ENCODE measurements at regions not wholly inside any gene's neighbourhood (a gene's known extent, or its start where the extent isn't known, plus 50 kb on each side); places are given as distances from the start of the nearest gene placed in this dataset.
A peak's percentile ranks its signal among the peaks of the same experiment; 100 is the strongest.

DNA sequence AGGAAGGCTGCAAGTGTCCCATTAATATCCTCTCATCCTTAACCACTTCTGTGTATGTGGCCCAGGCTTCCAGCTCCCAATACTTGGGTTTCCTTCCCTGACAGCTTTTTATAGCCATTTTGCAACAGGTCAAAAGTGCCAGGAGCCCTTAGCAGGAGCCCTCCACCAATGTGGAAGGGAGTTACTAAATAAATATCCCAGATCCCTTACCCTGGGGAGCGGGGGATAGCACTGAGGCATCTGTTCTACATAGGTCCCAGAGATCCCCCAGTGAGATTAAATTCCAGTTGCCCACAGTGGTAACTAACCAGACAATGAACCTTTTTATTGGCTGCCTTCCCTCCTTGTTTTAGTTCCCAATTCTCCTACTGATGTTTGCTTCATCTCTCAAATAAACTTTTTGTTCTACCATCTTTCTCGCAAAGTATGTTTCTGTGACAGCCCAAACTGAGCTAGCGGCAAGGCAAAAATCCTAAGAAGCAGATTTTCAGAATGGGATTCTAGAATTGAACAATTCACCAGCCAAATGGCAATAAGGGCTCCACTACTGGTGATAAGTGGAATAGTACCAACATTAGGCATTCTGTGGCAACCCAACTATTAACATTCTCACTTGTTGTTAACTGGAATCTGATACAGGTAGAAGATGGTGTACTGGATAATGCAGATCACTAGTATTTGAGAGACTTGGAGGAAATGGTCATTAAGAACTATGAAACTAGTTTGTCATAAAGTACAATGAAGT lies 83.9 kb upstream of the MAPRE2 start:
- no peak overlapping the region for H3K27ac ChIP-seq

DNA sequence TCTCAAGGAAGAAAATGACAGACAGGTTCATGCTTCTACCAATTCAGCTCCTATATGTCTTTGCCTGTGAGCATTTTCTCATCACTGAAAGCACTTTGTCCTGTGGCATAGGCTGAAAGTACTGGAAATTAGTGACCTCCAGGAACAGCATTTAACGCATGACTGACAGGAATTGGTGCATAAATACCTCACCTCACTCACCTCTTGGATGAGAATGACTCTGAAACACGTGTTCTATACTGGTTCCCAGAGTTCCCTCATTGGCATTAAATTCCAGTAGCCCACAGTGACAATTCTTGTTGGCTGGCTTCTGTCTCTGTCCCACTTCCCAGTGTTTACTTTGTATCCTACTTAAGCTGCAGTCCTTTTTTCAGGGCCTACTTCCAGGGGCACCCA lies 83.4 kb upstream of the MAPRE2 start:
- H3K27ac ChIP-seq: no peak overlapping the region
- TF ChIP-seq, protein P1, sequence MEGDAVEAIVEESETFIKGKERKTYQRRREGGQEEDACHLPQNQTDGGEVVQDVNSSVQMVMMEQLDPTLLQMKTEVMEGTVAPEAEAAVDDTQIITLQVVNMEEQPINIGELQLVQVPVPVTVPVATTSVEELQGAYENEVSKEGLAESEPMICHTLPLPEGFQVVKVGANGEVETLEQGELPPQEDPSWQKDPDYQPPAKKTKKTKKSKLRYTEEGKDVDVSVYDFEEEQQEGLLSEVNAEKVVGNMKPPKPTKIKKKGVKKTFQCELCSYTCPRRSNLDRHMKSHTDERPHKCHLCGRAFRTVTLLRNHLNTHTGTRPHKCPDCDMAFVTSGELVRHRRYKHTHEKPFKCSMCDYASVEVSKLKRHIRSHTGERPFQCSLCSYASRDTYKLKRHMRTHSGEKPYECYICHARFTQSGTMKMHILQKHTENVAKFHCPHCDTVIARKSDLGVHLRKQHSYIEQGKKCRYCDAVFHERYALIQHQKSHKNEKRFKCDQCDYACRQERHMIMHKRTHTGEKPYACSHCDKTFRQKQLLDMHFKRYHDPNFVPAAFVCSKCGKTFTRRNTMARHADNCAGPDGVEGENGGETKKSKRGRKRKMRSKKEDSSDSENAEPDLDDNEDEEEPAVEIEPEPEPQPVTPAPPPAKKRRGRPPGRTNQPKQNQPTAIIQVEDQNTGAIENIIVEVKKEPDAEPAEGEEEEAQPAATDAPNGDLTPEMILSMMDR (conservative IDR thresholded peaks at IDR 0.05): no peak

More for the DNA sequence above, 83.9 kb upstream of the MAPRE2 start:
- TF ChIP-seq, protein P1 (conservative IDR thresholded peaks at IDR 0.05): no peak

DNA sequence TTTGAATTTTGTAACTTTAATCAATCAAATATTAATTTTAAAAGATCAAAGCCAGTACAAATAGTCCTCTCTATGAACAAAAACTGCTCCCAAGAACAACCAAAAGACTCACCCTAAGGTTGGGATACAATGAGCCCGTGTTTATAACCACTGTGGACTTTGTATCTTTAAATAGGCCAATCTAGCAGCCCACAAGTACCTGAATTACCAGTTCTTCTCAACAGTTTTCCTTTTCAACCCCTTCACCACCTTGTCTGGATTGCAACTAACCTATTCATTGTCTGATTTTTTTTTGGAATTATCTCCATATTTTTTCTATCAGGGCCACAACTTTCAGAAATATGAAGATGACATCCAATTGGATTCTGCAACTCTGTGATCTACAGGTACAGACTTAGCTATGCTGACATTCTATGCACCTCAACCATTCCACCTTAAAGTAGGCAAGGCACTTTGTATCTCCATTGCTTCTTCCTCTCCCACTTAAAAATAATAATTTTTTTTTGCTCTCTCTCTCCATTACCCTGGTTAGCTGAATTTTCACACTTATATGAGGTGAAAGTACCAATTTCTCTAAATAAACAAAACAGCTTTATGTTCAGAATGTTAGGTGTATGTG lies 81.9 kb upstream of the MAPRE2 start:
- no peak overlapping the region for H3K27ac ChIP-seq
- TF ChIP-seq, protein P1 (conservative IDR thresholded peaks at IDR 0.05): no peak

DNA sequence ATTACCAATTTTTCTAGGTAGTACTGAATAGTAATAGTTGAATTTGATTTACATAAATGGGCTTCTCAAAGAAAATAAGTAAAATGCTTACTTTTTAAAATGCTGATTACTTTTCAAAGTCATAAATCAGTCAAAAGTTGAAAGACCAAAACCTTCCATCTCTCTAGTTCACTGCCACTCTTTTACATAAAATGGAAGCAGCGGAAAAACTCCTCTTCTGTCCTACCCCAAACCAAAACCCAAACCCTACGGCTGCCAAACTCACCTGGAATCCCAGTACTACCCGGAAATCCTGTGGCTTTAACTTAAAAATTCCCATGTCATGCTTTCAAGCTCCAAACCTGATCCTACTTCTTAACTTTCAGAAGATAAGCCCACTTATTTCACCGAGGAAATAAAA lies 81.2 kb upstream of the MAPRE2 start:
- TF ChIP-seq, protein P1 (conservative IDR thresholded peaks at IDR 0.05): no peak
- no peak overlapping the region for H3K27ac ChIP-seq

DNA sequence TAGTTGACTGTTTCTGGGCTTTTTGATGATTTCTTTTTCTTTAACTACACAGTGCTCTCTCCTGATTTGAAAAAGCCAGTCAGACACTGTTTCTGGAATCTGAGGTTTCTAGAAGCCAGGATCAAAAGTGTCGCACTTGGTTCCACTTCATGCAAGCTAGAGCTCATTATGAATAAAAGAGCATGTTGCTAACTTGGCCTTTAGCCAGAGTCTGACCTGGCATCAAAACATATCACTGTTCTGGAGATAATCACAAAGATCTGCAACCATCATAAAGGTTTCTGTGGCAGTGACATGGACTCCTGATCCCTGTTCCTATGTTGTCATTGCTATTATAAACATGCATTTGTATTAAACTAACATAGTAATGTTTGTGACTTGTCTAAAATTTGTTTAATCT lies 76.1 kb upstream of the MAPRE2 start:
- H3K27ac ChIP-seq: peak overlapping the region; percentile 47

DNA sequence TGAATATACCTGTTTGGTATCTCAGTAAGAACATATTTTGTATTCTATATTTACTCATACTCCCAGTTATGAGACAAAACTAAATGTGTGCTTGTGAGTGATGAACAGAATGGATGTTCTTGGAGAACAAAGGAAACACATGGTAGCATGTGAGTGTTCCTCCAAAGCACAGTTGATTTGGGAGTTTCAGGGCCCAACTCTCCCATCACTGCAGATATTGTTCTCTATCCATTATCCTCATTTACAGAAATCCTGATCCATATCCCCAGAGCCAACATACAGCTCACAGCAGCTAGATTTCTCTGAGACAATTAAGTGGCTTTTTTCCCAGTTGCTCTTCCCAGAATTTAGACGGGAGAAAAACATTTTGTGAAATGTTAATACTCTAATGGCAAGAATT lies 75.6 kb upstream of the MAPRE2 start:
- H3K27ac ChIP-seq: peak overlapping the region; percentile 47
- TF ChIP-seq, protein P1 (conservative IDR thresholded peaks at IDR 0.05): no peak

More for the DNA sequence above, 76.1 kb upstream of the MAPRE2 start:
- TF ChIP-seq, protein P1 (conservative IDR thresholded peaks at IDR 0.05): no peak

DNA sequence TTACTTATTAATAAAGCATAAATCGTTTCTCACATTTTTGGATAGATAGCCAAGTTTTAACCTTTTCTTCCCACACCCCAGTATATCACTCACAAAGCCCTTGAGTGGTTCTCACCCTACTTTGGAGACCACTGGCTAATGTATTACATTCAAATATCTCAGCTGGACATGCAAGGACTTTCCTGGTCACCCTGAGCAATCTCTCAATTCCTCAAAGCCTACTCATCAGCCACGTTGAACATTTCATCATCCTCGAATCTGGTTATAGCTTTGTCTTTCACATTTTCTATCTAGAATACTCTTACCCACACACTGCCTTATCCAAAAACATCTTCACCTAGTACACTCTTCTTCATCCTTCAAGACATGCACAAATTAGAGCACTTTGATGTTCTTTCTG lies 71.1 kb upstream of the MAPRE2 start:
- no peak overlapping the region for H3K27ac ChIP-seq
- TF ChIP-seq, protein P1 (conservative IDR thresholded peaks at IDR 0.05): no peak

Measured in VCaP (cell line).